Erythroblast (primary cell): ENCODE measurements at regions not wholly inside any gene's neighbourhood (a gene's known extent, or its start where the extent isn't known, plus 50 kb on each side); places are given as distances from the start of the nearest gene placed in this dataset.

Experiments
- GATA1 ChIP-seq: IDR thresholded peaks from 2 replicates; pipeline ENCODE4 v1.6.1; 2011; ENCODE audit warnings: low read depth, mild to moderate bottlenecking, control low read depth, low read length, moderate library complexity
- POLR2A ChIP-seq: IDR thresholded peaks from 2 replicates; pipeline ENCODE4 v1.6.1; 2011; ENCODE audit warnings: mild to moderate bottlenecking, low read length

DNA sequence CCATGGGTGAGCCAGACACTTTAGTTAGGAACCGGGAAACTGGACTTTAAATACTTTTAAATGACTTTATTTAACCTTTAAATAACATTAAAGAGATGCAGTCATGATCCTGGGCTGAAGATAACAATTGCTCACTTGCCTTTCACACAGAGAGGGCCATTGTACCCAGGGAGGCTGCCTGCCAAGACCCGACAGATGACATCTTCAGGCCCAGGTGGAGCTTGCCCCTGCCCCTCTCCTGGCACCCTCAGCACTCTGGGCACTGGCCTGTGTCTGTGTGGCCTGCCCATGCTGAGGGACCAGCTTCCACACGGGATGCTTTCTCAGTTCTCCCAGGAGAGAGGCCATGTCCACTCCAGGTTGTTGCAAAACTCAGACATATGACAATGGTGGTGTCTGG, 216.4 kb upstream of the MYT1L start:
- TF ChIP-seq POLR2A: no peak
- no peak for TF ChIP-seq GATA1
